Upper lobe of right lung (tissue), 1 donor: ENCODE measurements at regions not wholly inside any gene's neighbourhood (a gene's known extent, or its start where the extent isn't known, plus 50 kb on each side); places are given as distances from the start of the nearest gene placed in this dataset.

Source experiments
- ATAC-seq: fragments of 200-7000 bp; cut with Tn5 transposase; one replicate; pipeline ENCODE4 v1.9.1; 2020; ENCODE audit warnings: mild to moderate bottlenecking, moderate library complexity
- DNase-seq: peaks from one replicate; pipeline ENCODE4 v3.0.0-alpha.2; 2020
- H3K27ac ChIP-seq: fragments of 200-600 bp; one replicate; pipeline ENCODE4 v1.8.0; 2022
- H3K27me3 ChIP-seq: fragments of 200-600 bp; one replicate; pipeline ENCODE4 v1.8.0; 2022; ENCODE audit warnings: mild to moderate bottlenecking
- H3K36me3 ChIP-seq: fragments of 200-600 bp; one replicate; pipeline ENCODE4 v1.8.0; 2022
- H3K4me1 ChIP-seq: fragments of 200-600 bp; one replicate; pipeline ENCODE4 v1.8.0; 2022
- H3K4me3 ChIP-seq: fragments of 200-600 bp; one replicate; pipeline ENCODE4 v1.8.0; 2022; ENCODE audit warnings: mild to moderate bottlenecking
- H3K9me3 ChIP-seq: fragments of 200-600 bp; one replicate; pipeline ENCODE4 v1.8.0; 2022
- CTCF ChIP-seq: fragments of 200-600 bp; IDR thresholded peaks from one replicate; pipeline ENCODE4 v1.8.0; 2022; ENCODE audit warnings: antibody characterized with exemption
- intact Hi-C: fragments of 100-400 bp; cut with DNase I; formaldehyde crosslinking; loops from one replicate; pipeline ENCODE4 v1.11.0; 2022
- donor health status: DM: no; HTN: yes; CAD: no; lungs with severe emphysema.

GRCh38 chr10:78960316-78960800, 108.4 kb upstream of the ZMIZ1 start:
- TF ChIP-seq CTCF: no peak
- intact Hi-C loops: no loop called here
- ATAC-seq (peak; percentile 60), DNase-seq (no peak)
- H3K9me3 ChIP-seq: no peaks in the 10 kb centered on the region
- H3K27me3 ChIP-seq: no peaks in the 10 kb centered on the region
- H3K4me3 ChIP-seq: no peak overlapping the region
- peak overlapping the region; percentile 42 for H3K27ac ChIP-seq
- peaks cover 18% of the 10 kb centered on the region for H3K4me1 ChIP-seq
- no peaks in the 10 kb centered on the region for H3K36me3 ChIP-seq

GRCh38 chr10:78961760-78962159, 107.0 kb upstream of the ZMIZ1 start:
- intact Hi-C loops: no loop called here
- DNase-seq: no peak
- Histone ChIP-seq H3K4me3 (no peak overlapping the region), H3K4me1 (peaks cover 18% of the 10 kb centered on the region), H3K27ac (no peak overlapping the region), H3K36me3 (no peaks in the 10 kb centered on the region), H3K27me3 (no peaks in the 10 kb centered on the region), H3K9me3 (no peaks in the 10 kb centered on the region)
- ATAC-seq: no peak
- TF ChIP-seq CTCF: no peak

GRCh38 chr10:78963074-78964034, 105.4 kb upstream of the ZMIZ1 start:
- peak overlapping the region; percentile 36 for H3K27ac ChIP-seq
- DNase-seq (no peak), ATAC-seq (peak; percentile 4)
- H3K9me3 ChIP-seq: no peaks in the 10 kb centered on the region
- intact Hi-C loops: no loop called here
- H3K4me1 ChIP-seq: peaks cover 18% of the 10 kb centered on the region
- TF ChIP-seq CTCF: no peak
- H3K27me3 ChIP-seq: no peaks in the 10 kb centered on the region
- no peaks in the 10 kb centered on the region for H3K36me3 ChIP-seq
- no peak overlapping the region for H3K4me3 ChIP-seq

- H3K4me1 ChIP-seq: peaks cover 18% of the 10 kb centered on the region
- H3K27ac ChIP-seq: no peak overlapping the region
Observed at GRCh38 chr10:78964274-78964951, 104.4 kb upstream of the ZMIZ1 start.

More at GRCh38 chr10:78964274-78964951, 104.4 kb upstream of the ZMIZ1 start:
- H3K4me3 ChIP-seq: no peak overlapping the region
- no peaks in the 10 kb centered on the region for H3K27me3 ChIP-seq
- no peaks in the 10 kb centered on the region for H3K9me3 ChIP-seq
- DNase-seq (no peak), ATAC-seq (no peak)
- intact Hi-C loops: no loop called here
- H3K36me3 ChIP-seq: no peaks in the 10 kb centered on the region
- no peak for TF ChIP-seq CTCF
